Activated gamma-delta T cell (primary cell): ENCODE measurements at regions not wholly inside any gene's neighbourhood (a gene's known extent, or its start where the extent isn't known, plus 50 kb on each side); places are given as distances from the start of the nearest gene placed in this dataset.

Experiments used
- DNase-seq: peaks from one replicate; lab custom pipeline; 2025; lab: John Stamatoyannopoulos, UW

DNA sequence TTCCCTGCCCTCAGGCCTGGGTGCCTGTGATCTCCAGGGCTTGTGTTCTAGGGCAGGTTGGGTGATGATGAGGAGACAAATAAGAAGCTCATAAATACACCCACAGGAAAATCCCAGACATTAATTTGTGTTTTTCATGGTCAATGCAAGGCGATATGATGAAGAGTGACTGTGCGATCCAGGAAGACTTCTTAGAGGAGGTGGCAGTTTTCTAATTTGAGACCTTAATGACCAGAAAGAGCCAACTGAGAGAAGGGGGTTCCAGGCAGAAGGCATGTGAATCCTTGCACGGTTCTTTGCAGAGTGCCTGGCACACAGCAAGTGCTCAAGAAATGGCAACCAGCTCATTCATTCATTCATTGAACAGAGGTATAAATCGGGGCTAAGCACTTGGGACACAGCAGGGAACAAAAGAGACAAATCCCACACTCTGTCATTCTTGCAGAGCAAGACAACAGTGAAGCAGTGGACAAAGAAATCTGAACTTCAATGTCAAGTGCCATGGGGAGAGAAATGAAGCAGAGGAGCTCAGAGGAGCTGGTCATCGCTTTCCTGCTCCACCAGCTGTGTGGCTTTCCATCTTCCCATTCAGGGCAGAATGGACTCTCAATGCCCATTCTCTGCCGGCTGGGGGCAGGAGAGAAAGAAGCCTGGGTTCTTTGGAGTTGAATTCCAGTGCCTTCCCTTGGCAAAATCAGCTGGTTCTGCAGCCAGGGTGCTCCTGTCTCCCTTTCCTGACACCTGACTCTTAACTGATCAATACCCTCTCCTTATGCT is 128.3 kb downstream of the AACS start:
- DNase-seq, result no peak

DNA sequence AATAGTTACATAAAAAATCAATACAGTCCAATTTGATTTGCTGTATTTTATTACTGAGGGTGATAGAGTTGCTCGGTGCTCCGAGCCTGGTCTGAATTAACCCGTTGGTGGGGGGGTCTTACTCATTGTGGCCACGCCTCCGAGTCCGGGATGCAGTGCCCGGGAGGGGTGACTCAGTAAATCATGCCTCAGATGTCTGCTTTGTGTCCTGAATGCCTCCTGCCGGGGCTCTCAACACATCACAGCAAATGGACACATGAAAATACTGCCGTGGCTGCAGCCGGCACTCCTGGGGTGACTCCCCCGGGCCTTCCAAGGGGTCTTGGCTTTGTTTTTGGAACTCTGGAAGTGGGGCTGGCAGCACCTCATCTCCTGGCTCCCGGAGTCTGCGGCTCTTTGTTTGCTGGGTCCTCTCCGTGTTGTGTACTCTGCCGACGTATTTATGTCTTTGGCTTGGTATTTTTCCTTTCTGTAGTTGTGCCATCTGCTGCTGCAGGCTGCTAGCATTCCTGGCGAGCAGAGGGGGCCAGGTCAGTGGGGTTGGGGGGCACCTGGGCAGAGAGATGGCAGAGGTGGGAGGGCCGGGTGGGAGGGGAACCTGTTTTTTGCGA is 129.0 kb downstream of the AACS start:
- no peak for DNase-seq

DNA sequence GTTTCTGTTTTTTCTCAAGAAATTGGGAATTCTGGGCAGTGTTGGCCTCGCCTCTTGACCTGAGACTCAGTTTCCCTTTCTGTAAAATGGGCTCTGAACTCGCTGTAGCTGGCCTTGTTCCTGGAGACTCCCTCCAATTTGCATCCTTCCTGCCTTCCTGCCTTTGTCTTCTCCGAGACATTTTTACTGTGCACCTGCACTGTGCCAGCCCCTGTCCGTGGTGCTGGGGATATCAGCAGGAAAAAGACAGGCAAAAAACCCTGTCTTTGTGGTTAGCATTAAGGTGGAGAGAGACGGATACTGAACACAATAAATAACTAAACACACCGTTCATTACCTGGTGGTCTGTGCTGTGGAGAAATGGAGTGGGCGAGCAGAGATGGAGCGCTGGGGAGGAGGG is 129.8 kb downstream of the AACS start:
- no peak for DNase-seq

DNA sequence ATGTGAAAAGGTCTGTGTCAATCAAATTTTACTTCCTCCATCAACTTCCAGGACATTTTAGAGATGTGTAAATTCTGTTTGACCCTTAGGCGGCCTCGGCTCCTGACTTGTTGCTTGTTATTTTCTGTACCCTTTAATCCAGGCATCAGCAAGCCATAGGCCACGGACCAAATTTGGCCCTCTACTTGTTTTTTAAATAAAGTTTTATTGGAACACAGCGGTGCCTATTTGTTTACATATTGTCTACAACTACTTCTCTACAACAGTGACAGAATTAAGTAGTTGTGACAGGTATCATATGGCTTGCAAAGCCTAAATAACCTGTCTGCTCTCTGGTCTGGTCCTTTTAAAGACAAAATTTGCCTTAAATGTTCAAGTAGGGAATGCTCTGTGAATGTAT is 132.1 kb downstream of the AACS start:
- no peak for DNase-seq

DNA sequence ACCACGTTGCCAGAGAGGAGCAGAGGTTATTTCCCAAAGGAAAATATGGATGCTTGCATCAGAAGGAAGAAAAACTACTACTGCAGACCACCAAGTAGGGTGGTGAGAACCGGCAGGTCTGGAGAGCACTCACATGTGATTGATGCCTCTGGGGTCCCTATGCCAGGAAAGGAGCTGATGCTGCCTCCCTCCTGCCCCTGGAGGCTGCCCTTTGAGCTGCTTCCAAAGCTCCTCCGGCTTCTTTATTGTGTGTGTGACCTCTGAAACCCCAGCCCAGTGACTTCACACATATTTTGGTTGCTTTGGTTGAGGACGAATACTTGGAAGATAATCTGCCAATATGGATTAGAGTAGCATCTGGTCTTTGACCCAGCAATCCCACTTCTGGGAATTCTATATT is 133.4 kb downstream of the AACS start:
- DNase-seq, result no peak

DNA sequence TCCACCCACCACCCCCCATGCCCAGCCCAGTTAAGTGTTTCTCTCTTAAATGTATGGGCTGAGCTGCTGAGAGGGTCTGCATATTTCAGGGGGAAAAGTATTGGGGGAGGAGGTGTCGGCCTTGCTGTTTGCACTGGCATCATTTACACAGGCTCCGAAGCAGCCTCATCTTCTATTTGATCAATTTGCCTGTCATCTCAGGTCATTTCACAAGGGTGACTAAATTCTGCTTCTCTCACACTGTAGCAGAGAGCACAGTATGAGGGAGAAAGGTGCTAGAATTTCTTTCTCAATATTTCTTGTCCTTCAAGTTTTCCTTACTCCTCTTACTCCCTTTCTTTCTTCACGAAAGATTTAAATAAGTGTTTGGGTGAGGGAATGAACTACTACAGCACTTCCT is 135.9 kb downstream of the AACS start:
- DNase-seq, result no peak

DNA sequence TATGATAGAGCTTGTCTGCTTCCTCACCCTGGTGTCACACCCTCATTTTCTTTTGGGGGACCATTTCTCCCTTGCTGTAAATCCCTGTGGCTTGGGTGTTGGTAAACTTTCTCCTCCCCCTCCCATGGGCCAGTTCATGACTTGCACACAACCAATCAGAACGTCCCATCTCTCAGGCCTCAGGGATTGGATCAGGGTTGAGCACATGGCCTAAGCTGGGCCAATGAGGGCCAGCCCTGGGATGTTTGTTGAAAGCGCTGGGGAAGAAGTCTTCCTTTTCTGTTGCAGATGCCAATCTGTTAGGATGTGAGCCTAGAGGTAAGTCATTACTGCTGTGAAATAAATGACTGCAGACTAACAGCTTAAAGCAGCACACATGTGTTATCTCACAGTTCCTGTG is 136.7 kb downstream of the AACS start:
- DNase-seq, result no peak

DNA sequence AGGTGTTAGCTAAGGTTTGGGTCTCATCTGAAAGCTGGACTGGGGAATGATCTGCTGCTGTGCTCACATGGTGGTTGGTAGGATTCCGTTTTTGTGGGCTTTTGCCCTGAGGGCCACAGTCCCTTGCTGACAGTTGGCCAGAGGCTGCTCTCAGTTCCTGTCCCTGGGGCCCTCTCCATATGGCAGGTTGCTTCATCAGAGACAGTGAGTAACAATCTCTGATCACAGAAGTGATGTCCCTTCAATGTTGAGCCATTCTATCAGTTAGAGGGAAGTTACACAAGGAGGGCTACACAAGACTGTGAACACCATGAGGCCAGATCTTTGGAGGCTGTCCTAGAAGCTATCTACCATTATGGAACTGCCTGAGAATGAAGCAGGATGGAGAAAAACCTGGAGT is 137.2 kb downstream of the AACS start:
- DNase-seq, result no peak

DNA sequence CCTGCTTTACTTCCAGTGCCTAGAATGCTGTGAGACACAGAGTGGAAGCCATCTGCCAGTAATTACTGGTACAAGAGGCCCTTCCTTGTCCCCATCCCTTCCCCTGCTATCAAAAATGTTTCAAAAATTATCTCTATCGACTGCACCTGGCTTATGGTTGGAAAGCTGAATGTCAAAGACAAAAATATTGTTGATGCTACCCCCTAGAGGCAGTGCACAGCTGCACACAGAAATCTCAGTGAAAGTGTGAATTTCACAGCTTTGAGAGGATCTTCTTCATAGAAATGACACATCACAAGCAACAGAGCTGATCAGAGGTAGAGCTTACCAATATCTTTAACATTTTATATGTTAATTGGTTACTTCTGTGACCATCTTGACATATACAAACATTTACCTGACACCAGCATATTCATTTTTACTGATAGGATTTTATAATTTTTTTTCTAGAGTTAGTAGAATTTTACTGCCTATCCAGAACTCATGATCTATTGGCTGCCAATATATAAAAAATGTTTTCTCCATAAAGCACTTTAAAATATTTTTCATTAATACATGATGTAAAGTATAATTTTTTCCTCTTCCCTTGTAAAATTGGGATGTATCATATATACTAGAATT is 138.0 kb downstream of the AACS start:
- DNase-seq, result no peak

DNA sequence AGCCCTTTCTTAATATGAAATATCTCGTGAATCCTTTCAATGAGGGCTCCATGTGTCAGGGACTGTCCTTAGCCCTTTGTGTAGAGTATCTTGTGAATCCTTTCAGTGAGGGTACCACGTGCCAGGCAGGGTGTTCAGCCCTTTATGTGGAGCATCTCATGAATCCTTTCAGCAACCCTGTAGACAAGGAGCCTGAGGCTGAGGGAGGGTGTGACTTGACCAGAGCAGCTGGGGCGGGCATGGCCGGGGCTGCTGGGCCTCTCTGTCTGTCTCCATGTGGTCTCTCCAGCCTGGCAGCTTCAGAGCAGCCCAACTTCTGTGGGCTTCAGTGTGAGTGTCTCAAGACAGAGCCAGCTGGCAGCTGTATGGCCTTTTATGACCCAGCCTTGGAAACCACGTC is 140.2 kb downstream of the AACS start:
- DNase-seq, result no peak

DNA sequence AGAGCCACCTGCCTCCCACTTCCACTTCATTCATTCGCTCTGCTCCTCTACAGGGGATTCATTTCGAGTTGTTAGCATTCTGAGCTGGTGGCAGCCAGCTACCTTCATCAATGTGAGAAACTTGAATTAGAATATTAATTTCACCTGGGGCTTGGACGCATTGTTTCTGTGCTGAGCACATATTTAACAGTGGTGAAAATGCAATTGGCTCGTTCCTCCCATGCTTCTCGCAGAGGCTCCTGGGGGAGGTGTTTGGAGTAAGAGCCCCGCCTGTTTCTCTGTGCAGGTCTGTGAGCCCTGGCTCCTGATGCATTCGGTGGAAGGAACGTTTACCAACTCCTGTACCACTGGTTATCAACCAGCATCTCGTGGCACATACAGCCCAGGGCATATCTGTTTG is 141.5 kb downstream of the AACS start:
- no peak for DNase-seq

DNA sequence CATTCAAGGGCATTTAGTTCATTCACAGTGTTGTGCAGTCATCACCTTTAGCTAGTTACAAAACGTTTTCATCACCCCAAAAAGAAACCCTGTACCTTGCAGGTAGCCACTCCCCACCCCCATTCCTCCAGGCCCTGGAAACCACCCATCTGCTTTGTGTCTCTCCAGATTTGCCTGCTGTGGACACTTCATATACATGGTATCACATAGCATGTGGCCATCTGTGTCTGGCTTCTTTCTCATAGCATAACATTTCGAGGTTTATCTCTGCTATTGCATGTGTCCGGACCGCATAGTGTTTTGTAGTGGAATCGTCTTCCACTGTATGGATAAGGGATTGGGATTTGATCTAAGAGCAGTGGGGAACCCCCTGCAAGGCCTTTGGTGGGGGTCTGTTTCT is 143.1 kb downstream of the AACS start:
- no peak for DNase-seq

DNA sequence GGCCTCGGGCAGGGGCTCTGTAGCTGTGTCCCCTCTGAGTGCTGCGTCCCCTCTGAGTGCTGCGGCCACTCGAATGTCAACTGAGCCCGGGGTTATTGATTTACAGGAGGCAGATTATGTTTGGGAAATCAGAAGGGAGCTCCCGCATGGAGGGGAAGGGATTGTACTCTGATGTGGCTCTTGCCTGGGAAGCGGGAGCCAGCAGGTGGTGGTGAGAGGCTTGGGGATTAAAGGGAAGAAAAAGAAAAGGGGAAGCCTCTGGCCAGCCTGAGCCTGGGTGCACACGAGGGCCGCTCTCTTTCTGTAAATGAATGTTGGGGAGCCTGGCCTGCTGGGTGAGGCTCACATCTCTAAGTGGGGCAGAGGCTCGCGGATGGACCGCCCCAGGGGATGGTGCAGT is 143.7 kb downstream of the AACS start:
- no peak for DNase-seq

DNA sequence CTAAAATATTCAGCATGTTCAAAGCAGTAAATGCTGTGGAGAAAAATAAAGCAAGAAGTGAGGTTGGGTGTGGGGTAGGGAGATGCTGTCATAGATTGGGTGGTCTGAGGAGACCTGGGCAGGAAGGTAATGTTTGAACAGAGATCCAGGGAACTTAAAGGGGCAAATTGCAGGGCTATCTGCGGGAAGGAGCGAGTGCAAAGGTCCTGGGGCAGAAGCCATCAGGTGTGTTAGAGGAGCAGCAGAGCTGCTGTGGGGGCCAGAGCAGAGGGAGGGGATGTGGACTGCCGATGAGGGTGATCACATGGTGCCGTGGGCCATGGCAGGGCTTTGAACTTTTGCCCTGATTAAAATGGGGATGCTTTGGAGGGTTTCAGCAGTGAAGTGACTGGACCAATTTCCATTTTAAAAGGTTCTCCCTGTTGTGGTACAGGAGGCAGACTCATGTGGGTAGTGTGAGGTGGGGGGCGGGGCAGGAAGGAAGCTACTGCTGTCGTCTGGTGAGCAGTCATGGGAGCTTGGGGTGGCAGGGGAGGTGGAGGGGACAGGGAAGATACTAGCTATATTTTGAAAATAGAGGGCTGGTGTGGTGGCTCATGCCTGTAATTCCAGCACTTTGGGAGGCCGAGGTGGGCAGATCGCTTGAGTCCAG is 145.0 kb downstream of the AACS start:
- DNase-seq, result no peak

DNA sequence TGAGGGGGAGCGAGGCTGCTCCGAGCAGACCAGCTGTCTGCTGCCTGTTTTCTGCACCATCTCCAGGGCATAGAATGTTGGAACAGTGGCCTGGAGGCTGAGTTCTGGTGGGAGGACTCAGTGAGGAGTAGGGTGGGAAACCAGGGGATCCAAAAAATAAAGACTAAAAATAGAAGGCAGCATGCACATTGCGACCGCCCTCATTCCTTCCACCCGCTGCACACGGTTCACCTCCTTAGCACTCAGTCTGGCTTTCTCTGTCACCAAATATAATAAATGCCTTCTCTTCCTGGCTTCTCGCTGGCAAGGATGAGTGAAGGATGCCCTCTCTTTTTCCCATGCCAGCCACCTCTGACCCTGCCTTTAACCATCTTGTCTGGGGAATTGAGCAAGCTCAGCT is 146.2 kb downstream of the AACS start:
- no peak for DNase-seq

DNA sequence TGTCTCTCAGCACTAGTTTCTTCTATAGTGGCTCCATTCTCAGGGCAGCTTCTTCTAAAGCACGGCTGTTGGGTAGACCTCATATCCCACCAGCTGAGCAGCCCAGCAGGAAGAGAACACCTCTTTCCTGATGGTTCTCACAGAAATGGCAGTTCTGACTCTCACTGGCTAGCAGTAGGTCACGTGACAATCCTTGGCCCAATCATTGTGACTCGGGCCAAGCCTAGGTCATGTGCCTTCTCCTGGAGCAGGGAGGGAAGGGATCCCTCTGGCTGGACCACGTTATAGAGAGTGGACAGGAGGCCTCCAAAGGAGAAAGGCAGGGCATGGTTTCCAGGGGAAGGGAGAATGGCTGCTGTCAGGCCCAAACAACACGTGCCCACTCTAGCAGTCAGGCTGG is 149.1 kb downstream of the AACS start:
- DNase-seq, result no peak

DNA sequence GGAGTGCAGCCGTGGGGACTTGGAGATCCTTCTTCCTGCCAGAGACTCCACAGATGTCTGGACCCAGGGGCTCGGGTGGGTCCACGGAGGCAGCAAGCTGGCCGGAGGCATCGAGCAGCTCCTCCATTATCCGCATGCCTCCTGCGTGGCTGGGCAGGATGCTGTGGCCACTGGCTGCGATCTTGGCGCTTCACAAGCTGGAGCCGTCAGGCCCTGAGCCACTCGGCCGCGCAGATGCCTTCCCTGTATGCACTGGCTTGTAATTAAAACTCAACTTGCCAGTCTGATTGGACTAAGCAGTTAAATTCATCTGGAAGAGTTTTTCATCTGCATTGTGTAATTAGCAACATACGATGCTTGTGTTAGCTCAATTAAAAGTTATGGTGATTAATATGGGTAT is 151.5 kb downstream of the AACS start:
- no peak for DNase-seq

DNA sequence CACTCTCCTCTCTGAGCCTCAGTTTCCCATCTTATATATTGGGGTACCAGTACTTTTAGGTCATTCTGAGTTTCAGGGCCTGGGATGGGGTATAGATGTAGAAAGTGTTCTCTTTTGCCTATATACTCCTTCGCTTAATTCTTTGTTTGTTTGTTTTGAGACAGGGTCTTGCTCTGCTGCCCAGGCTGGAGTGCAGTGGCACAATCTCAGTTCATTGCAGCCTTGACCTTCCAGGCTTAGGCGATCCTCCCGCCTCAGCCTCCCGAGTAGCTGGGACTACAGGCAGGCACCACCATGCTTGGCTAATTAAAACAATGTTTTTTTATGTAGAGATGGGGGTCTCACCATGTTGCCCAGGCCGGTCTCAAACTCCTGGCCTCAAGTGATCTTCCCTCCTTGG is 152.1 kb downstream of the AACS start:
- DNase-seq, result no peak

DNA sequence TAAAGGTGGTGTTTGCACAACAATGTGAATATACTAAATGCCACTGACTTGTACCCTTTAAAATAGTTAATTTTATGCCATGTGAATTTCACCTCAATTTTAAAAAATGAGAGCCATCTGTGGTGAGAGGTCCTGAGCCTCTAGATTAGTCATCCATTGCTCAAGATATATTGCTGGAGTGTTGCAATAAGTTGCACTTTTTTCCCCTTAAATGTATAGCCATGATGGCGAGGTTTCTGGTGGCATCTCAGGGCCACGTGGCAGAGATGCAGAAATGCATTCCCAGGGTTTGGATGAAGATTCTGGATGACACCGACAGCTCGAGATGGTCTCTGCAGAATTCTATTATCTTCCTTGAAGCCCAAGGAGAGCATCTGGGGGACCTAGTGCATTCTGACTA is 153.7 kb downstream of the AACS start:
- DNase-seq, result no peak

DNA sequence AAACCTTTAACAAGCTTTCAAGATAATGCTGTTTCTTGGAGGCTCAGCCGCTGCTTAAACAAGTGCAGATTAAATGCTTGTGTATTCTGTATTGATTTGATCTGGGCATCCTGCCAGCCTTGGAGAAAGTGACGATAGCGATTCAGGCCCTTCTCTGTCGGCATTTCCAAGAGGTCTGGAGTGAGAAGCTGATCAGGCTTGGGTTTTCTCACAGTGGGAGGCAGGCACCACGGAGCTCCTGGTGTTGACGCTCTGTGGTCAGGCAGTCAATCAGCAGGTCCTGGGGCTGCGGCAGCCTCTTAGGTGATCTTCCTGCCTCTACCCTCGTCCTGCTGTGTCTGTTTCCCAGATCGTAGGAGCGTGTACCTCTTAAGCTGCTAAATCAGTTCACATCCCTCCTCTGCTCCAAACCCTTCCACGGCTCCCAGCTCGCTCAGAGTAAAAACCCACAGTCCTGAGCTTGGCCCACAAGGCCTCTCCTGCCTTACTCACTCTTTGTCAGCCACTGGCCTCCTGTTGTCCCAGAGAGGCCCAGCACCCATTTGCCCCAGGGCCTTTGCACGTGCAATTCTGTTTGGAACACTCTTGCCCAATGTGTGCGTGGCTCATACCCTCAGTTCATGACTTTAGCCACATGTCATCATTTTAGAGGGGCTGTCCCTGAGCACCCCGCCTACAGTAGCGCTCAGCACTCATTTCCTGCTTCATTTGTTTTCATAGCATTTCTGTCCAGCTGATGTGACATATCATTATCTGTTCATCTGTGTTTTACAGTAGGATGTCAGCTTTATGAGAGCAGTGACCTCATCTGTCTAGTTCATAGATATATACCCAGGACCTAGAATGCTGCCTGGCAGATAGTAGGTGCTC is 155.4 kb downstream of the AACS start:
- DNase-seq, result no peak

DNA sequence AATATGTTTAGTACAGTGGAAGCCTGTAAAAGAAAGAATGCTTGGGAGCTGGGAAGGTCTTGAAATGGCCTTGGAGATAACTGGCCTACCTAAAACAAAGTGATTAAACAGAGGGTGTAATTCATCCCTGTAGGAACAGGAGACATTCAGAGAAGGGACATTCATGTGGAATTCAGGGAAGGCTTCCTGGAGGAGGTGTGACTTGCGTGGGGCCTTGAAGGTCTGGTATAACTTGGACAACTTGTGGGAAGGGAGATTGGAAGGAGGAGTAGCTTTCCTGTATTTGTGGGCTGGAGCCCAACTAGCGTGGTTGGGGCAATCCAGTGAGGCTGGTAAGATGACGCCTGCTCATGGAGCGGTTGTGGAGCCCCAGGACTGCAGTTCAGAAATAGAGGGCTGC is 156.4 kb downstream of the AACS start:
- DNase-seq, result no peak

DNA sequence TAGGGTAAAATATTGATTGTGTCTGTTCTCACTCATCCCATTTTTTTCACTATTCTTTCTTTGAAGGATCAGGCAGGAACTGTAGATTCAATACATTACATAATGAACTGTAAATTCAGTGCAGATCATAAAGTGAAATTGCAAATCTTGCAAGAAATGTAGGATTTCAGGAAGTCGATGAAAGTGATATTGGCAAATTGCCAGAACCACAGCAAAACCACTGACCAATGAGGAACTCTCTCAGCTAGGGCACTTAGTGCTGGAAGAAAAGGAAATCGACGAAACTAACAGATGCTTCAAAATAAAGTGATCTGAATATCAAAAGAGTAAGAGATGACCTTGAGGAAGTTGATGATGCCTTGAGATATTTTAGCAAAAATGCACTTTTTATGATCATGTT is 157.6 kb downstream of the AACS start:
- DNase-seq, result no peak
